ENCODE measurements at regions not wholly inside any gene's neighbourhood (a gene's known extent, or its start where the extent isn't known, plus 50 kb on each side); places are given as distances from the start of the nearest gene placed in this dataset.

DNA sequence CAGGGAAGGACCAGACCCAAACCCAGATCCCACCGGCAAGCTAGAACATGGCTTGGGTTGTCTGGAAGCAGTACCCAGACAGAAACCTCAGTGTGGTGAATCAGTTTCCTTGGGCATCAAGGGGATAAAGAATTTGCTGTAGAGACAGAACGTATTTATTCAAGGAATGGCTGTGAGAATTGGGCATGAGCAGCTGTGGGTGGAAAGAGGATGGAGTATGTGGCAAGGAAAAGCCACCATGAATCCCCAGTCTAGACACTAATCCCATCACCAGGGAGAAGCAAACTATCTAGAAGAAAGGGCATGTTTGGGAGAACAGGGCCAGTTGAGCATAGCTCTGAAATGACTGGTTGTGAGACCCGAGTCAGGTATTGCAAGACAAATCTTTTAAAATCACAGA is 109.2 kb downstream of the TOMM20 start:
- TF ChIP-seq POLR2AphosphoS5 (IDR thresholded peaks at IDR 0.05; ENCODE audit: low read depth, low read length) = no peak
- no peak for TF ChIP-seq PAX5 (IDR thresholded peaks at IDR 0.05; ENCODE audit: insufficient read depth, low read length, severe bottlenecking)
- no peak for TF ChIP-seq POLR2A (IDR thresholded peaks at IDR 0.05; ENCODE audit: low read depth, low read length)
- no peak for TF ChIP-seq SPI1 (IDR thresholded peaks at IDR 0.05; ENCODE audit: low read depth, low read length)
- TF ChIP-seq TAF1 (IDR thresholded peaks at IDR 0.05; ENCODE audit: low read depth, low read length) = no peak
- TF ChIP-seq POU2F2 (IDR thresholded peaks at IDR 0.05; ENCODE audit: low read depth, low read length) = no peak
- FAIRE-seq = no peak
- no peak for DNase-seq (ENCODE audit: insufficient read length, low spot score)

DNA sequence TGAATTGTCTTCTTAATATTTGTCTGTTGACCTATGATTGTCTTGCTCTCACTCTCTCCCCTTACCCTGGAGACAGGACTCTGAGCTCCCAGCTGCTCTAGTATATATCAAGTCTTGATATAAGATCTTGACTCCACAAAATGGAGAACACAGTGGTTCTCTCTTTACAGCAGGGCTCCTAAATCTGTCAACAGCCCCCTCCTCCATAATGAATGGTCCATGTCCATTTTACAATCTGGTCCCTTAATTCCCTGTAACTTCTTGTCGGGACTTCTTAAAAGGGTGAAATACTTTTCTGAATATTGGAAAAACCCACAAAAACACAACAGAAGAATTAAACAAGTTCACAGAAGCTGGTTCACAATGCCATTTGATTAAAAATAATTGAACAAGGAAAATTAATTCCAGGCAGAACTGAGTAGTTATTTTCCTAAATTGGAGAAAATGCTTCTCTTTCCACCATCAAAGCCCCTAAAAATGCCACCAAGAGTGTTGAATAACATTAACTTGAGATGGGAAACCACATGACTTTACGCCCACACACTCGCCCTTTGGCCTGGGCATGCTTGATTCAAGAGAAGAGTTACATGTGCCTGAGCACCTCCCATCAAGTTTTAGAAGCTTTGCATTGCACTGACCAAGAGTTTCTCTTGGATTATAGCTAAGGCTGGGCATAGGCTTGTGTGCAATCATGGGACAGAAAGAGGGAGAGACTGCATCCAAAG is 109.8 kb downstream of the TOMM20 start:
- DNase-seq (ENCODE audit: insufficient read length, low spot score) = no peak
- peak; percentile 43 for FAIRE-seq
- TF ChIP-seq SPI1 (IDR thresholded peaks at IDR 0.05; ENCODE audit: low read depth, low read length) = no peak
- no peak for TF ChIP-seq POLR2AphosphoS5 (IDR thresholded peaks at IDR 0.05; ENCODE audit: low read depth, low read length)
- TF ChIP-seq TAF1 (IDR thresholded peaks at IDR 0.05; ENCODE audit: low read depth, low read length) = no peak
- TF ChIP-seq PAX5 (IDR thresholded peaks at IDR 0.05; ENCODE audit: insufficient read depth, low read length, severe bottlenecking) = no peak
- no peak for TF ChIP-seq POU2F2 (IDR thresholded peaks at IDR 0.05; ENCODE audit: low read depth, low read length)
- no peak for TF ChIP-seq POLR2A (IDR thresholded peaks at IDR 0.05; ENCODE audit: low read depth, low read length)

DNA sequence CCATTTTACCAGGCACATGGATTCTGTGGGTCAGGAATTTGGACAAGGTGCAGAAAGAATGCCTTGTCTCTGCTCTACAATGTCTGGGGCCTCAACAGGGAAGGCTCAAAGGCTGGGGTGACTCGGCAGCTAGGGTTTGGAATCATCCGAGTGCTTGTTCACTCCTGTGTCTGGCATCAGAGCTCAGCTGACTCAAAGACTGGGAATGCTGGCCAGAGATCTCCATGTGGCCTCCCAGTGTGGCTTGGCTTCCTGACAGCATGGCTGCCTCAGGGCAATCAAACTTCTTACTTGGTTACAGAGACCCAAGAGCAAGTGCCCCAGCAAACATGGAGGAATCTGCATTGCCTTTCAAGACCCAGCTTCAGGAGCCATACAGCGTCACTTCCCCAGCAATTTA is 110.5 kb downstream of the TOMM20 start:
- TF ChIP-seq TAF1 (IDR thresholded peaks at IDR 0.05; ENCODE audit: low read depth, low read length) = no peak
- no peak for TF ChIP-seq POLR2A (IDR thresholded peaks at IDR 0.05; ENCODE audit: low read depth, low read length)
- TF ChIP-seq PAX5 (IDR thresholded peaks at IDR 0.05; ENCODE audit: insufficient read depth, low read length, severe bottlenecking) = no peak
- no peak for TF ChIP-seq POLR2AphosphoS5 (IDR thresholded peaks at IDR 0.05; ENCODE audit: low read depth, low read length)
- TF ChIP-seq POU2F2 (IDR thresholded peaks at IDR 0.05; ENCODE audit: low read depth, low read length) = no peak
- no peak for TF ChIP-seq SPI1 (IDR thresholded peaks at IDR 0.05; ENCODE audit: low read depth, low read length)
- DNase-seq (ENCODE audit: insufficient read length, low spot score) (no peak), FAIRE-seq (peak; percentile 9)

DNA sequence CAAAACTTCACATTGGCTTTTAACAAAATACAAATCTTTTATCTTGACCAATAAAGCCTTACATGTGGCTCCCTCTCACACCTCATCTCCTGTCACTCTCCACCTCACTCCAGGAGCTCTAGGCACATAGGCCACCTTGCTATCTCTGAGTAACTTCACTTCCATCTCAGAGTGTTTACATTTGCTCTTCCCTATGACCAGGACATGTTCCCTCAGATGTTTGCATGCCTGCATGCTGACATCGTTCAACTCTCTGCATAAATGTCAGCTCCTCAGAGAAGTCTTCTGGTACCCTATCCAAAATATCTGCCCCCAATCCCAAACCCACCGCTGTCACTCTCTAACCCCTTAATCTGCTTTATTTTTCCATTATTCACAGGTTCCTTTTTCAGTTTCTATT is 110.9 kb downstream of the TOMM20 start:
- FAIRE-seq (peak; percentile 82), DNase-seq (ENCODE audit: insufficient read length, low spot score) (no peak)
- no peak for TF ChIP-seq POLR2AphosphoS5 (IDR thresholded peaks at IDR 0.05; ENCODE audit: low read depth, low read length)
- TF ChIP-seq POU2F2 (IDR thresholded peaks at IDR 0.05; ENCODE audit: low read depth, low read length) = no peak
- no peak for TF ChIP-seq SPI1 (IDR thresholded peaks at IDR 0.05; ENCODE audit: low read depth, low read length)
- TF ChIP-seq PAX5 (IDR thresholded peaks at IDR 0.05; ENCODE audit: insufficient read depth, low read length, severe bottlenecking) = no peak
- TF ChIP-seq TAF1 (IDR thresholded peaks at IDR 0.05; ENCODE audit: low read depth, low read length) = no peak
- no peak for TF ChIP-seq POLR2A (IDR thresholded peaks at IDR 0.05; ENCODE audit: low read depth, low read length)

DNA sequence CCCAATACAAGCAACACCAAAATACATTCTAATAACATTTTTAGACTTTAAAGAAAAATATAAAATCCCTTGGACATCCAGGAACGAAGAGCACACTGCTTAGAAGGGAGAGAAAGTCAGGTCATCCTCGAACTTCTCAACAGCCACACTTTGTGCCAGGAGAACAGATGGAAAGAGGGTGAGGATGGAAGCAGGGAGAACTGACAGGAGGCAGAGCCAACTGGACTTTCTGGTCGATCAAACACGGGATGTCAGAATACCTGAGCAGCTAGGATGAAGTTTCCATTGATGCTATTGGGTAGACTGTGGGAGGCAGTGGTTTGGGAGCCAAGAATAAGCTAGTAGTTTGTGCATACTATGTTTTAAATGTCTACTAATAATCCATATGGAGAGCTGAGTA is 111.4 kb downstream of the TOMM20 start:
- DNase-seq (ENCODE audit: insufficient read length, low spot score) (no peak), FAIRE-seq (no peak)
- TF ChIP-seq PAX5 (IDR thresholded peaks at IDR 0.05; ENCODE audit: insufficient read depth, low read length, severe bottlenecking) (no peak), POU2F2 (IDR thresholded peaks at IDR 0.05; ENCODE audit: low read depth, low read length) (no peak), POLR2AphosphoS5 (IDR thresholded peaks at IDR 0.05; ENCODE audit: low read depth, low read length) (no peak), TAF1 (IDR thresholded peaks at IDR 0.05; ENCODE audit: low read depth, low read length) (no peak)

DNA sequence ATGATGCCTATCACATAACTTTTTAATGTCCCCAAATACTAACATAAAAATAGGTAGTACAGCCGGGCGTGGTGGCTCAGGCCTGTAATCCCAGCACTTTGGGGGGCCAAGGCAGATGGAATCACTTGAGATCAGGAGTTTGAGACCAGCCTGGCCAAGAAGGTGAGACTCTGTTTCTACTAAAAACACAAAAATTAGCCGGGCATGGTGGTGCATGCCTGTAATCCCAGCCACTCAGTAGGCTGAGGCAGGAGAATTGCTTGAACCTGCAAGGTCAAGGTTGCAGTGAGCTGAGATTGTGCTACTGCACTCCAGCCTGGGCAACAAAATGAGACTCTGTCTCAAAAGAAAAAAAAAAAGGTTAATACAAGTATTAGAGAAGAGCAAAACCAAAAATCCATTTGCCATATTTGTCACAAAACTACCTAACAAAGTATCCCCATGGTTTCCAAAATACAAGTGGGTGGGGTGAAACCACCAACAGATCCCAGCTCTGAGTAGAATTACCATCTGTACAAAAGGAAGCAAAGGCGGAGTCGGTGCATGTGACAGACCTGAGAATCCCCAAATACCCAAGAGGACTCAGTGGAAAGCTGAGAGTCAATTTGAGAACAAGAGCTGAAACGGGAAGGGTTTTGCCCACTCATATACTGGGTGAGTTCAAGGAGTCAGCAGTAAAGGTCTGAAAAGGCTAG is 113.2 kb downstream of the TOMM20 start:
- FAIRE-seq (peak; percentile 93), DNase-seq (ENCODE audit: insufficient read length, low spot score) (no peak)
- TF ChIP-seq SPI1 (IDR thresholded peaks at IDR 0.05; ENCODE audit: low read depth, low read length) = peak; percentile 60
- TF ChIP-seq PAX5 (IDR thresholded peaks at IDR 0.05; ENCODE audit: insufficient read depth, low read length, severe bottlenecking) = no peak

DNA sequence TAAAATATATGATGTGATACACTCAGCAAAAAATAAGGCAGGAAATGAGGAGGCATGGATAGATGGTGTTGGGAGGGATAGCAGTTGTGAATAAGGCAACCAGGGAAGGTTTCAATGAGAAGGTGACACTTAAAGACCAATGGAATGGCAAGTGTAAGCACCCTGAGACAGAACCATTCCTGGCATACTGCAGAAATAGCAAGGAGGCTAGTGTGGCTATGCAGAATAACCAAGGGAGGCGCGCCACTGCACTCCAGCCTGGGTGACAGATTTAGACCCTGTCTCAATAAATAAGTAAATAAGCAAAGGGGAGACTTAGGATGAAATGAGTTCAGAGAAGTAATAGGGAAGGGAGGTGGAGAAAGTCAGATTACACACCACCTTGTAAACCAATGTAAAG is 113.9 kb downstream of the TOMM20 start:
- no peak for TF ChIP-seq PAX5 (IDR thresholded peaks at IDR 0.05; ENCODE audit: insufficient read depth, low read length, severe bottlenecking)
- no peak for TF ChIP-seq TAF1 (IDR thresholded peaks at IDR 0.05; ENCODE audit: low read depth, low read length)
- no peak for TF ChIP-seq POLR2A (IDR thresholded peaks at IDR 0.05; ENCODE audit: low read depth, low read length)
- no peak for TF ChIP-seq POU2F2 (IDR thresholded peaks at IDR 0.05; ENCODE audit: low read depth, low read length)
- TF ChIP-seq POLR2AphosphoS5 (IDR thresholded peaks at IDR 0.05; ENCODE audit: low read depth, low read length) = no peak
- TF ChIP-seq SPI1 (IDR thresholded peaks at IDR 0.05; ENCODE audit: low read depth, low read length) = no peak
- FAIRE-seq (peak; percentile 48), DNase-seq (ENCODE audit: insufficient read length, low spot score) (no peak)

DNA sequence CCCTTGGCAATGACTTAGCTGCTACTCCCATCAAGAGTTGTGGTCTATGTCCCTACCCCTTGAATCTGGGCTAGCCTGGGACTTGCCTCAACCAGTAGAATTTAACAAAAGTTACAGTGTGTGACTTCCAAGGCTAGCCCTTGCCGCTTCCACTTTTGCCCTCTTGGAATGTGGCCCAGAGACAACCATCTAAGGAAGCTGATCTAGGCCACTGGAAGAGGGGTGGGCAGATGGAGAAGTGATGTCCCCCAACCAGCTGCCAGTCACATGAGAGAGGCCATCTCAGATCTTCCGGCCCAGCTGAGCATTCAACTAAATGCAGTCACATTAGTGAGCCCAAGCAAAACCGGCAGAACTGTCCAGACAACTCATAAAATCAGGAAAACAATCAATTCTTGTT is 115.1 kb downstream of the TOMM20 start:
- peak; percentile 43 for FAIRE-seq
- no peak for DNase-seq (ENCODE audit: insufficient read length, low spot score)
- TF ChIP-seq SPI1 (IDR thresholded peaks at IDR 0.05; ENCODE audit: low read depth, low read length) = no peak
- TF ChIP-seq POLR2A (IDR thresholded peaks at IDR 0.05; ENCODE audit: low read depth, low read length) = no peak
- 0 out of 2 replicates have a peak, but pooled peaks have one; percentile 13 for TF ChIP-seq POU2F2 (IDR thresholded peaks at IDR 0.05; ENCODE audit: low read depth, low read length)
- TF ChIP-seq TAF1 (IDR thresholded peaks at IDR 0.05; ENCODE audit: low read depth, low read length) = no peak
- TF ChIP-seq PAX5 (IDR thresholded peaks at IDR 0.05; ENCODE audit: insufficient read depth, low read length, severe bottlenecking) = no peak
- no peak for TF ChIP-seq POLR2AphosphoS5 (IDR thresholded peaks at IDR 0.05; ENCODE audit: low read depth, low read length)

DNA sequence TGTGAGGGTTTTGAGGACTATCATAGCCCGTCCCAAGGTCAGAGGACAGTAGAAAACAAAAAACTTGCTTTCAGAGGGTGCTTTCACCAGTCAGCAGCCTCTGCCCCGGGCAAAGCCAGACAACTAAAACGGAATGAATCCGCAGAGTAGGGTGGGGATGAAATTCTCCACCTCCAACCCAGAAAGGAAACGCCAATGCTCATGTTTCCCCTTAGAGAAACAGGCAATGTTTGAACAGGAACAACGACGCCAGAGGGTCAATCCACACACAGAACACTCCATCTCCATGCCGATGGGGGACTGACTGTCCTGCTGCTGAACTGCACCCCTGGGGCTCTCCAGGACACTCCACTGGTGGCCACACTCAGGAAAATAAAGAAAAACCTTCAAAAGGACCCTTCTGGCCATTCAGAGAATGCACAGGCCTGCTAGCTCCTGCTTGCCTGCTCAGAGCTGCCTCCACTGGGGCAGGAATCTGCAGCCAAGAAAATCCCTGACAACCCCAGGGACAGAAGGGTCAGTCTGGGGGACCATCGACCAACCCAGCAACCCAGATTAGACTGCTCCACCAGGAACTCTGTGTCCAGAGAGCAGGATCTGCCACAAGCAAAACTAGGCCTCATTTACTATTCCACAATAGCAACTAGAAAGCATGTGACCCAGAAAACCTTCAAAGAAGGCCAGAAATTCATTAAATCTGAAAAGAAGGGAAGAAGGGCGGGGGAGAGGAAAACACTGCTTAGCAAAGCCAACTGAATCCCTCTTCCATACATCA is 116.0 kb downstream of the TOMM20 start:
- TF ChIP-seq SPI1 (IDR thresholded peaks at IDR 0.05; ENCODE audit: low read depth, low read length) (no peak), POLR2A (IDR thresholded peaks at IDR 0.05; ENCODE audit: low read depth, low read length) (peak; percentile 62), TAF1 (IDR thresholded peaks at IDR 0.05; ENCODE audit: low read depth, low read length) (no peak), POLR2AphosphoS5 (IDR thresholded peaks at IDR 0.05; ENCODE audit: low read depth, low read length) (peak; percentile 88), POU2F2 (IDR thresholded peaks at IDR 0.05; ENCODE audit: low read depth, low read length) (0 out of 2 replicates have a peak, but pooled peaks have one; percentile 27), PAX5 (IDR thresholded peaks at IDR 0.05; ENCODE audit: insufficient read depth, low read length, severe bottlenecking) (no peak)
- peak; percentile 23 for FAIRE-seq
- DNase-seq (ENCODE audit: insufficient read length, low spot score) = no peak
